Small intestine (tissue), 7 donors: ENCODE measurements at regions not wholly inside any gene's neighbourhood (a gene's known extent, or its start where the extent isn't known, plus 50 kb on each side); places are given as distances from the start of the nearest gene placed in this dataset.

ENCODE experiments used
- DNase-seq, 2 donors: peaks; one replicate each; pipeline versions ENCODE4 v3.0.0 to v3.0.0-alpha.2; 2013
- FAIRE-seq: peaks from 2 replicates; lab custom pipeline; 2012; peaks lifted over from hg19 to GRCh38; lab: Jason Lieb, UNC
- H3K27ac ChIP-seq, 3 donors: one replicate each; pipeline ENCODE4 v1.5.1; 2013; ENCODE audit warnings: low read length in 2 of 3, mild to moderate bottlenecking in 2 of 3, control low read depth in 1 of 3, inconsistent platforms in 1 of 3, low read depth in 1 of 3, moderate library complexity in 1 of 3
- H3K27me3 ChIP-seq, 3 donors: one replicate each; pipeline ENCODE4 v1.6.1; 2013; ENCODE audit warnings: low read length in 3 of 3, inconsistent platforms in 1 of 3; ENCODE audit not compliant: control insufficient read depth in 3 of 3, insufficient read depth in 3 of 3
- H3K36me3 ChIP-seq, 3 donors: one replicate each; pipeline ENCODE4 v1.6.1; 2013; ENCODE audit warnings: low read length in 3 of 3, inconsistent platforms in 1 of 3, low read depth in 1 of 3, mild to moderate bottlenecking in 1 of 3, moderate library complexity in 1 of 3; ENCODE audit not compliant: control insufficient read depth in 3 of 3, insufficient read depth in 2 of 3
- H3K4me1 ChIP-seq, 3 donors: one replicate each; pipeline ENCODE4 v1.6.1; 2013; ENCODE audit warnings: low read length in 2 of 3, inconsistent platforms in 1 of 3, low read depth in 1 of 3, mild to moderate bottlenecking in 1 of 3, moderate library complexity in 1 of 3; ENCODE audit not compliant: control insufficient read depth in 3 of 3, insufficient read depth in 2 of 3
- H3K4me3 ChIP-seq, 3 donors: one replicate each; pipeline ENCODE4 v1.5.1; 2013; ENCODE audit warnings: low read length in 3 of 3, control low read depth in 1 of 3, inconsistent platforms in 1 of 3, low read depth in 1 of 3, mild to moderate bottlenecking in 1 of 3, moderate library complexity in 1 of 3
- H3K9me3 ChIP-seq, 2 donors: one replicate each; pipeline ENCODE4 v1.6.1; 2013; ENCODE audit warnings: low read depth in 1 of 2, low read length in 1 of 2; ENCODE audit not compliant: control insufficient read depth in 2 of 2, insufficient read depth in 1 of 2
- WGBS, 3 donors: extraction: QIAGEN DNeasy Blood & Tissue Kit; methylation state at CpG; one replicate each; pipeline ENCODE4 v1.1.7; 2013; 5-methylcytosine and 5-hydroxymethylcytosine counted together
- donor health status: healthy with polysubstance abuse.
- donor health status: control.
- donor health status: control.
- donor health status: Bipolar disorder and iron deficiency.
- donor health status: healthy.

DNA sequence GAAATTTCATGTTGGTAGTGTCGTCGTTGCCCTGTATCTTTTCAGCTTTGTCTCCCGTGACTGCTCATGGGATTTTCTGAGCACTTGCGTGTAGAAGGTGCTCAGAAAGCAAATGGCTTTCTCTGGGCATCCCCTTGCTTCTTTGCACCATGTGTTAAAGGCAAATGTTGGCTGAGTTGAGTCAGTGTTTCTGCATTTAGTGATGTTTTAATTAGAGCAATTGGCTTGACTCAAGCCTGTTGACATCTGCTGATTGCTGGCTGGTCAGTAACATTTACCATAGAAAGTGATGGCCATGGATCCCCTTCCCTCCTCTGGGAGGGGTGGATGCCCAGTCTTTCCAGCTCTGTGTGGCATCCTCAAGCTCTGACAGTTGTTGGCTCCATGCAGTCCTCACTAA, 187.2 kb upstream of the MPHOSPH6 start:
- 82 to 89% (median 86%) methylated on average over 4 of the region's 4 CpGs for WGBS, 3 donors
- DNase-seq: no peak
- H3K9me3 ChIP-seq: no peaks in the 10 kb centered on the region
- no peak for FAIRE-seq
- no peak overlapping the region for H3K4me3 ChIP-seq
- no peaks in the 10 kb centered on the region for H3K36me3 ChIP-seq
- H3K27ac ChIP-seq: no peak overlapping the region
- H3K27me3 ChIP-seq: no peaks in the 10 kb centered on the region
- H3K4me1 ChIP-seq: no peaks in the 10 kb centered on the region

- no peak for DNase-seq
- FAIRE-seq: no peak
Measured at GRCh38 chr16:82350560-82350959, 180.5 kb upstream of the MPHOSPH6 start.

GRCh38 chr16:82345318-82345717, 175.3 kb upstream of the MPHOSPH6 start:
- no peaks in the 10 kb centered on the region for H3K27me3 ChIP-seq
- FAIRE-seq: no peak
- no peak for DNase-seq
- H3K9me3 ChIP-seq: no peaks in the 10 kb centered on the region
- no peaks in the 10 kb centered on the region for H3K4me1 ChIP-seq
- no peak overlapping the region for H3K27ac ChIP-seq
- H3K36me3 ChIP-seq: no peaks in the 10 kb centered on the region
- no peak overlapping the region for H3K4me3 ChIP-seq
- 85 to 89% (median 85%) methylated on average over 2 of the region's 2 CpGs for WGBS, 3 donors

More at GRCh38 chr16:82350560-82350959, 180.5 kb upstream of the MPHOSPH6 start:
- Histone ChIP-seq H3K36me3 (no peaks in the 10 kb centered on the region), H3K9me3 (no peaks in the 10 kb centered on the region), H3K27ac (no peak overlapping the region), H3K4me3 (no peak overlapping the region), H3K27me3 (no peaks in the 10 kb centered on the region), H3K4me1 (no peaks in the 10 kb centered on the region)
- 64 to 89% (median 88%) methylated on average over 2 of the region's 2 CpGs for WGBS, 3 donors

DNA sequence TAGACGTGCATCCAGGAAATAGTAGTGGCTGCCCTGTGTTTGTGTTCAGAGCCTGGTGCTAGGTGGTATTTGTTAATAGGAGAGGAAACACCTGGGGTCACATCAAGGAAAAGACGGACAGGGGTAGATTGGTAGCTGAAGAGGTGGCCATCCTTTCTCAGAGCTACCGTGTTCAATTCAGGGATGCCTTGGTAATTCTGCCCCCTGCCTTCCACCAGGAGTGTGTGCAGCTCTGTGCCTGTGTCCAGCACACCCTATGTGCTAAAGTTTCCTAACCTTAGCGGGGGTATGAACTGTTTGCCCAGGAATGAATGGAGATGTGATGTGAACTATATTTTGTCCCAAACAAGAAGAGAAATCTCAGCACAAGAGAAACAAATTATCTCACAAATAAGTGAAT, 174.1 kb upstream of the MPHOSPH6 start:
- WGBS, 3 donors: 27 to 42% (median 28%) methylated on average over 4 of the region's 4 CpGs

DNA sequence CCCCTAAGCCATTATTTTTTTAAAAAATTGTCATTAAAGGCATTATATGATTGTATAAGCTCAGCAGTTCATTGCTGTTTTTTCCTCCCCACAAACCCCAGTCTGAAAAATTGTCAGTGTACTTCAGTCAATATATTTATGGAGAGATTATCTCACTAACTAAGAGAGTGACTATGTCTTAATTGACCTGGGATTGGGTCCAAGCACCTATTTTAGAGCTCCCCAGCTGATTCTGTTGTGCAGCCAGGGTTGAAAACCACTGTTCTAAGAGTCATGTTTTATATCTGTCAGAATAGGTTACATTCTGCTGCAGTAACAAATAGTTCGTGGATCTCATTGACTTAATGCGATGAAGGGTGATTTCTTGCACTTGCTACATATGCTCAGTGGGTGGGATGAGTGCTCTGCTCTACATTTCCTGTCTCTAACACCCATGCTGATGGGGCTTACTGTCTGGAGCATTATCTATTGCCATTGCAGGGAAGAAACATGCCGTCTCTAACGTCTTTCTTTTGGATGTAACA, 171.2 kb upstream of the MPHOSPH6 start:
- Histone ChIP-seq H3K36me3 (no peaks in the 10 kb centered on the region), H3K27ac (no peak overlapping the region), H3K27me3 (peaks cover 0 to 4% (median 0%) of the 10 kb centered on the region in 3 donors), H3K4me3 (no peak overlapping the region), H3K9me3 (no peaks in the 10 kb centered on the region), H3K4me1 (no peaks in the 10 kb centered on the region)
- DNase-seq (no peak), FAIRE-seq (no peak)
- 75 to 89% (median 82%) methylated on average over 4 of the region's 4 CpGs for WGBS, 3 donors

More for the DNA sequence above, 174.1 kb upstream of the MPHOSPH6 start:
- Histone ChIP-seq H3K27me3 (peaks cover 0 to 4% (median 0%) of the 10 kb centered on the region in 3 donors), H3K4me1 (no peaks in the 10 kb centered on the region), H3K36me3 (no peaks in the 10 kb centered on the region), H3K4me3 (no peak overlapping the region), H3K27ac (no peak overlapping the region), H3K9me3 (no peaks in the 10 kb centered on the region)
- no peak for FAIRE-seq
- DNase-seq: peak; percentile 4 to 16

- peaks cover 0 to 4% (median 0%) of the 10 kb centered on the region in 3 donors for H3K27me3 ChIP-seq
- DNase-seq: no peak
- WGBS, 3 donors: 33 to 50% (median 41%) methylated on average over 4 of the region's 4 CpGs
Measured at GRCh38 chr16:82340531-82340930, 170.5 kb upstream of the MPHOSPH6 start.

GRCh38 chr16:82337355-82337754, 167.3 kb upstream of the MPHOSPH6 start:
- H3K4me1 ChIP-seq: no peaks in the 10 kb centered on the region
- DNase-seq (no peak), FAIRE-seq (no peak)
- H3K4me3 ChIP-seq: no peak overlapping the region
- 54 to 72% (median 71%) methylated on average over 3 of the region's 3 CpGs for WGBS, 3 donors
- no peaks in the 10 kb centered on the region for H3K36me3 ChIP-seq
- no peak overlapping the region for H3K27ac ChIP-seq
- no peaks in the 10 kb centered on the region for H3K9me3 ChIP-seq
- H3K27me3 ChIP-seq: peaks cover 0 to 4% (median 0%) of the 10 kb centered on the region in 3 donors

More at GRCh38 chr16:82340531-82340930, 170.5 kb upstream of the MPHOSPH6 start:
- Histone ChIP-seq H3K4me1 (no peaks in the 10 kb centered on the region), H3K36me3 (no peaks in the 10 kb centered on the region), H3K27ac (no peak overlapping the region), H3K9me3 (no peaks in the 10 kb centered on the region), H3K4me3 (no peak overlapping the region)
- FAIRE-seq: no peak

DNA sequence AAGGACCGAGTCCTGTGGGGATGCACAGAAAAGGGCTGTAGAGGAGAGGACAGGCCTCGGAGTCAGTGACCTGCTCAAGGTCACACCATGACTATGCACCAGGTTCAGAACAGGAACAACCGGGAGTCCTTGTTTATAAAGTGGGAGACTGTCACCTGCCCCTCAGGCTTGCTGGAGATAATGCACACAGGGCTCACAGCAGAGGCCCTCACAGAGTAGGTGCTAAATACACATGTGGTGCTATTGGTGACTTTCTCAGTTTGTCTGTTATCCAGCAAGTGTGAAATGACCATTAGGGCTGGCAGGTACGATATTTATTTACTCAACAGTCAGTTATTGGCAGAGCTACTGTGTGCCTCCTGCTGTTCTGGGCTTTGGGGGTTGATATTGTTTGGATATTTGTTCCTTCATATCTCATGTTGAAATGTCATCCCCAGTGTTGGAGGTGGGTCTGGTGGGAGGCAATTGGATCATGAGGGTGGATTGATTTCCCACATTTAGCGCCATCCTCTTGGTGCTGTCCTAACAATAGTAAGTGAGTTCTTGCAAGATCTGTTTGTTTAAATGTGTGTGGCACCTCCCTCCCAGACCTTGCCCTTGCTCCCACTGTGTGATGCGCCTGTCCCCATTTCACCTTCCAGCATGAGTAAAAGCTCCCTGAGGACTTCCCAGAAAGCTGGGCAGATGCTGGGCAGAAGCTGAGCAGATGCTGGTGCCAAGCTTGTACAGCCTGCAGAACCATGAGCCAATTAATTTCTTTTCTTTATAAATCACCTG, 162.1 kb upstream of the MPHOSPH6 start:
- no peaks in the 10 kb centered on the region for H3K27me3 ChIP-seq
- 65 to 83% (median 66%) methylated on average over 6 of the region's 6 CpGs for WGBS, 3 donors
- DNase-seq (no peak), FAIRE-seq (no peak)
- no peaks in the 10 kb centered on the region for H3K9me3 ChIP-seq
- H3K4me3 ChIP-seq: no peak overlapping the region
- H3K36me3 ChIP-seq: no peaks in the 10 kb centered on the region
- no peaks in the 10 kb centered on the region for H3K4me1 ChIP-seq
- no peak overlapping the region for H3K27ac ChIP-seq
